ENCODE measurements at regions not wholly inside any gene's neighbourhood (a gene's known extent, or its start where the extent isn't known, plus 50 kb on each side); places are given as distances from the start of the nearest gene placed in this dataset.
A peak's percentile ranks its signal among the peaks of the same experiment; 100 is the strongest.

GRCh38 chr2:137836671-137837070 lies 127.6 kb upstream of the HNMT start:
- Histone ChIP-seq H3K27me3 (no peaks in the 10 kb centered on the region), H3K36me3 (no peaks in the 10 kb centered on the region), H3K4me3 (no peak overlapping the region), H3K4me1 (no peaks in the 10 kb centered on the region), H3K9me3 (no peaks in the 10 kb centered on the region), H3K27ac (no peak overlapping the region)
- DNase-seq (no peak), ATAC-seq (no peak)
- intact Hi-C loops (cut with DNase I): no loop called here
- no peak for TF ChIP-seq CTCF (IDR thresholded peaks at IDR 0.05)

DNA sequence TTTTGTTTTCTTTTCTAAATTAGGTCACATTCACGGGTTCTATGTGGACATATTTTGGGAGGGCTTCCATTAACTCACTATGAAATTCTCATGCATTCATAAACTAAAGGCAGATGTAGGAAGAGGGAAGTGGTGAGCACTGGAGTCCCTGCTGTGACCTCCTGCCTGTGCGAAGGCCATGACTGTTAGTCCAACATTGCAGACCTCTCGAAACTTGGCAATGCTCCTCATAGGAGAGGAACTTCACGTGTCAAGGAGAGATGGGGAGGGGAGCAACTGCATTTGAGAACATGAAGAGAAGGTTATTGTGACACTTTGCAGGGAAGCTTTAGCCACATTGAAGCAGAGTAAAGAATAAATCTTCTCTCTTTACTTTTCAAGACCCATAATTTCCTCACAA lies 126.4 kb upstream of the HNMT start:
- Histone ChIP-seq H3K9me3 (no peaks in the 10 kb centered on the region), H3K36me3 (no peaks in the 10 kb centered on the region), H3K4me1 (no peaks in the 10 kb centered on the region), H3K27me3 (no peaks in the 10 kb centered on the region), H3K4me3 (no peak overlapping the region), H3K27ac (no peak overlapping the region)
- peak; percentile 50 for ATAC-seq
- no peak for DNase-seq
- intact Hi-C loops (cut with DNase I): no loop called here
- no peak for TF ChIP-seq CTCF (IDR thresholded peaks at IDR 0.05)

- intact Hi-C loops (cut with DNase I): no loop called here
- ATAC-seq: peak; percentile 79
Measured at GRCh38 chr2:137838255-137839092, 125.8 kb upstream of the HNMT start.

DNA sequence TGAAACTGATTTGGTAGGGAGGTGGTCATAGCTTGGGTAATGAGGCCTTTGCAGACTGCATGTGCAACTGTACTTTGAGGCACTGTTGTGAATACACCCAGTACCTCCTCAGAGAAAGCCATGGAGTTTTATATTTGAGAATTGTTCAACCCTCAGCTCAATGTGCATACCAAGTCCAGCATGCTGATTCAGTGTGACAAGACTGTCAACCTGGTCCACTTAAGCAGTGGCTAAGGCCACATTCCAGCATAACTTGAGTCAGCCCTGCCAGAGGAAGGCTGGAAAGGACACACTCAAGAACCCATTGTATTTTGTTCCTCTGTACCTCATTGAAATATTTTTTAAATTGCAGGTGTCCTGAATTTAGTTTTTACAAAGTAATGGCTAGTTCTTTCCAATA lies 121.8 kb upstream of the HNMT start:
- peaks cover 4% of the 10 kb centered on the region for H3K9me3 ChIP-seq
- H3K27me3 ChIP-seq: no peaks in the 10 kb centered on the region
- TF ChIP-seq CTCF (IDR thresholded peaks at IDR 0.05): no peak
- DNase-seq: no peak
- intact Hi-C loops (cut with DNase I): no loop called here
- H3K4me1 ChIP-seq: no peaks in the 10 kb centered on the region
- H3K4me3 ChIP-seq: no peak overlapping the region
- H3K27ac ChIP-seq: no peak overlapping the region
- ATAC-seq: peak; percentile 85
- H3K36me3 ChIP-seq: no peaks in the 10 kb centered on the region

More at GRCh38 chr2:137838255-137839092, 125.8 kb upstream of the HNMT start:
- Histone ChIP-seq H3K27me3 (no peaks in the 10 kb centered on the region), H3K27ac (no peak overlapping the region), H3K36me3 (no peaks in the 10 kb centered on the region), H3K4me3 (no peak overlapping the region), H3K4me1 (no peaks in the 10 kb centered on the region), H3K9me3 (no peaks in the 10 kb centered on the region)
- TF ChIP-seq CTCF (IDR thresholded peaks at IDR 0.05): peak; percentile 65
- no peak for DNase-seq

DNA sequence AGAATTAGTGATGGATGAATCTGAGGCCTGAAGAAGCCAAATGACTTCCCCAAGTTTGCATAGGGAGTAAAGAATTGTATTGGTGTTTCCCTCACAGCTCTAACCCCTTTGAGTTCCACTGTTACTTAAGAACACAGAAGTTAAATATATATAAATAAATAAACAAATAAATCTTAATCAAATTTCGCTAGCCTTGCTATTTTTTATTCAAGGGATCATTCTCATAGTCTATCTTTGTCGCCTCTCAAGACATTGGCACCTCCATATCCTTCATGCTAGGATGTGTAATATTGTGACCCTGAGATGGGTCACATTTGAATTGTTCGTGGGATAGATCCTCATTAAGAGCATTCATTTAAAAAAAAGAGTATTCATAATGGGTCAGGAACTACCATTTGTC lies 121.3 kb upstream of the HNMT start:
- H3K4me1 ChIP-seq: no peaks in the 10 kb centered on the region
- H3K4me3 ChIP-seq: no peak overlapping the region
- peaks cover 4% of the 10 kb centered on the region for H3K9me3 ChIP-seq
- no peaks in the 10 kb centered on the region for H3K36me3 ChIP-seq
- ATAC-seq (no peak), DNase-seq (no peak)
- no peak overlapping the region for H3K27ac ChIP-seq
- intact Hi-C loops (cut with DNase I): no loop called here
- H3K27me3 ChIP-seq: no peaks in the 10 kb centered on the region
- no peak for TF ChIP-seq CTCF (IDR thresholded peaks at IDR 0.05)

All from upper lobe of right lung (tissue), 1 donor.